BE2C (cell line): ENCODE measurements at regions not wholly inside any gene's neighbourhood (a gene's known extent, or its start where the extent isn't known, plus 50 kb on each side); places are given as distances from the start of the nearest gene placed in this dataset.

ENCODE experiments used
- DNase-seq: peaks from one replicate; pipeline ENCODE4 v3.0.0-alpha.2; 2020
- H3K27me3 ChIP-seq: fragments of 250-450 bp; sonication (Bioruptor Pico); 2 replicates; pipeline ENCODE4 v1.5.1; 2020; ENCODE audit warnings: mild to moderate bottlenecking
- H3K36me3 ChIP-seq: fragments of 250-450 bp; sonication (Bioruptor Pico); 2 replicates; pipeline ENCODE4 v1.5.1; 2020; ENCODE audit warnings: mild to moderate bottlenecking
- H3K4me1 ChIP-seq: fragments of 250-450 bp; sonication (Bioruptor Pico); 2 replicates; pipeline ENCODE4 v1.5.1; 2020
- H3K4me3 ChIP-seq: 2 replicates; pipeline ENCODE4 v1.5.1; 2011; ENCODE audit warnings: low read depth, low read length
- H3K9me3 ChIP-seq: fragments of 250-450 bp; sonication (Bioruptor Pico); 2 replicates; pipeline ENCODE4 v1.5.1; 2020
- TF ChIP-seq, protein P1 (sequence below): IDR thresholded peaks from 2 replicates; pipeline ENCODE4 v1.5.1; 2012; ENCODE audit warnings: mild to moderate bottlenecking, low read depth, low read length

DNA sequence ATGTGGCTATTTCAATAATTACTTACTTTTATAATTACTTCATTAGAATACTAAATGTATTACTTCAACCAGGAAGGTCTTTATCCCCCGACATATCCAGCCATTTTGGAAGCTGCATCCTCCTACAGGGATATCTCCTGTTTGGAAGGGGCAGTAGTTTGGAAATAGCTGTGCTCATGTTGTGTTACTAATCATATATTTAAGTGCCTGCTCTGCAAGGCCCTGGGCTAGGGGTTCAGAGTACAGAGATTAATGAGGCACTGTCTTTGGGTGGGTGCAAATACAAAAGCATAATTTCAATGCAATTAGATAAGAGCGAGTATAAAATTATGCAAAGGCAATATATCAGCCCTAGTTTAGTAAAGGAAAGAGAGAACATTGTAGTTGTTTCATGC is 146.3 kb upstream of the RARB start:
- no peak for DNase-seq

DNA sequence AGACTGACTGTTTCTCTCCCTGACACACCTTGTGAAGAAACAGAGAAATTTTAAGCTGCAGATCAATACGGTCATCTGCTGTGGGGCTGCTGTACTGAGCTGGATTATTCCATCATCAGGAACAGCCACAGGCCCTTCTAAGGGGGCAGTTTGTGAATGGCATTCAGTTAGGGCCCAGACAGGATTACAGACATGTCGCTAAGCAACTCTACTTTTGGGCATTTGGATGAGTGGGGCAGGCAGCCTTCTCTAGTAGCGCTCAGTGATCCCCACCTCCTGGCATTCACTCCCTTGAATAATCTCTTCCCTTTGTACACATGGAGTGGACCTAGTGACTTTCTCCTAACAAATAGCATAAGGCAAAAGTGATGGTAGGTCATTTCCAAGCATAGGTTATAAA is 144.4 kb upstream of the RARB start:
- no peaks in the 10 kb centered on the region for H3K9me3 ChIP-seq
- TF ChIP-seq, protein P1, sequence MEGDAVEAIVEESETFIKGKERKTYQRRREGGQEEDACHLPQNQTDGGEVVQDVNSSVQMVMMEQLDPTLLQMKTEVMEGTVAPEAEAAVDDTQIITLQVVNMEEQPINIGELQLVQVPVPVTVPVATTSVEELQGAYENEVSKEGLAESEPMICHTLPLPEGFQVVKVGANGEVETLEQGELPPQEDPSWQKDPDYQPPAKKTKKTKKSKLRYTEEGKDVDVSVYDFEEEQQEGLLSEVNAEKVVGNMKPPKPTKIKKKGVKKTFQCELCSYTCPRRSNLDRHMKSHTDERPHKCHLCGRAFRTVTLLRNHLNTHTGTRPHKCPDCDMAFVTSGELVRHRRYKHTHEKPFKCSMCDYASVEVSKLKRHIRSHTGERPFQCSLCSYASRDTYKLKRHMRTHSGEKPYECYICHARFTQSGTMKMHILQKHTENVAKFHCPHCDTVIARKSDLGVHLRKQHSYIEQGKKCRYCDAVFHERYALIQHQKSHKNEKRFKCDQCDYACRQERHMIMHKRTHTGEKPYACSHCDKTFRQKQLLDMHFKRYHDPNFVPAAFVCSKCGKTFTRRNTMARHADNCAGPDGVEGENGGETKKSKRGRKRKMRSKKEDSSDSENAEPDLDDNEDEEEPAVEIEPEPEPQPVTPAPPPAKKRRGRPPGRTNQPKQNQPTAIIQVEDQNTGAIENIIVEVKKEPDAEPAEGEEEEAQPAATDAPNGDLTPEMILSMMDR: no peak
- DNase-seq: no peak

More for the DNA sequence above, 146.3 kb upstream of the RARB start:
- no peaks in the 10 kb centered on the region for H3K4me1 ChIP-seq
- H3K27me3 ChIP-seq: no peaks in the 10 kb centered on the region
- H3K9me3 ChIP-seq: no peaks in the 10 kb centered on the region
- H3K36me3 ChIP-seq: no peaks in the 10 kb centered on the region
- H3K4me3 ChIP-seq: no peak overlapping the region
- TF ChIP-seq, protein P1: no peak

DNA sequence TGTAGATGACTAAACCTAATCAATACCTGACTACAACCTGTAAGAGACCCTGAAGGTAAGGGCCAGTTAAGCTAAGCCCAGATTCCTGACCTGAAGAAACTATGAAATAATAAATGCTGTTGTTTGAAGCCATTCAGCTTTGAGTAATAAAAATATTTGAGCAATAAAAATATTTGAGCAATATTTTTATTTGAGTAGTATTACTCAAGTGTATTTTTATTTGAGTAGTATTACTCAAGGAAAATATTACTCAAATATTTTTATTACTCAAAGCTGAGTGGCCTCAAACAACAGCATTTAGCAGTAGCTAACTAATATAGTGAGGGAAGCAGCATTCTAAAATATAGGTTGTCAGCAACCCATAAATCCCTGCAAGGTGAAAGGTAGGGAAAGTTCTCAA is 143.8 kb upstream of the RARB start:
- no peaks in the 10 kb centered on the region for H3K9me3 ChIP-seq
- no peaks in the 10 kb centered on the region for H3K4me1 ChIP-seq
- TF ChIP-seq, protein P1: no peak
- no peak for DNase-seq
- H3K4me3 ChIP-seq: no peak overlapping the region
- H3K36me3 ChIP-seq: no peaks in the 10 kb centered on the region
- no peaks in the 10 kb centered on the region for H3K27me3 ChIP-seq

More for the DNA sequence above, 144.4 kb upstream of the RARB start:
- Histone ChIP-seq H3K4me1 (no peaks in the 10 kb centered on the region), H3K4me3 (no peak overlapping the region), H3K36me3 (no peaks in the 10 kb centered on the region), H3K27me3 (no peaks in the 10 kb centered on the region)

DNA sequence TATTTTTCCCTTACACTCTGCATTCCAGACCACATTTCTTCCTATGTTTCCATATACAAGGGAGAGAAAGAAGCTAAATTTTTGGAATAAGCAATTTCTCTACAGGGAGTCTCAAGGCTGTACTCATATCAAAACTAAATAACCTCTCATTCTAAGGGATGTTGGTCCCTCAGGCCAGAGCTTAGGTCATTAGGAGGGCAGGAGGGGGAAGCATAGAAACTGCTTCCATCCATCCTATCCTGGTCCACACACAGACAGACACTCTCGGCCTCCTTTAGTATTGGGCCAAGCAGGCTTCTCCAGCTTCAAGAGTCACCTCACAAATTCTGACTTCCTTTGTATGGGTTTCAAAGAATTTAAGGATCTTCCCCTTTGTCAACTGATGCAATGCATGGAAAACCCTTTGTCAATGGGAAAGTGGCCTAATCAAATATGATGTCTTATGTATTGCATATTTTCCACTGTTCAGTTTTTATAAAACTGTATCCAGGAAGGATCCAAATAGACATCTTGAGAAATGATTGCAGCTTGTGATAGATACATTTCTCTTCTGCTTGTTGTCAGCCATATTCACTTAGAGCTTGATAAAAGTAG is 140.7 kb upstream of the RARB start:
- no peaks in the 10 kb centered on the region for H3K27me3 ChIP-seq
- DNase-seq: no peak
- H3K9me3 ChIP-seq: no peaks in the 10 kb centered on the region
- TF ChIP-seq, protein P1: no peak
- H3K4me3 ChIP-seq: no peak overlapping the region
- no peaks in the 10 kb centered on the region for H3K36me3 ChIP-seq
- no peaks in the 10 kb centered on the region for H3K4me1 ChIP-seq

DNA sequence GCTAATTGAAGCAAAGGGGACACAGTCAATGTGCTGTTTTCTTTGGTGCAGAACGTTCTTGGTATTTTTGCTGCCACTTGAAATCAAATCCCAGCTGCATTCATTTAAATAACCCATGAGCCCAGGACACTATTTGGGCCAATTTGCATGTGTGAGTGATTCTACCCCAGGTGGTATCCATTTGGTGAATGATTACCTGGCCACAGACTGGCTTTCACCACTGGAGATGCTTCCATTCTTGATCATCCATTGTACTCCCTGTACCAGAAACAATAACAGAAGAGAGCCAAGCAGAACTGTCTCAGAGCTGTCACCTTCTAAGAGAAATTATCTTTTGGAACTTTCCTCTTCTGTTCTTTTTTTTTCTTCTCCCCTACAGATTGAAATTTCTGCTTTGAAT is 139.7 kb upstream of the RARB start:
- no peaks in the 10 kb centered on the region for H3K4me1 ChIP-seq
- no peaks in the 10 kb centered on the region for H3K36me3 ChIP-seq
- no peak for DNase-seq
- H3K4me3 ChIP-seq: no peak overlapping the region
- no peaks in the 10 kb centered on the region for H3K27me3 ChIP-seq
- no peaks in the 10 kb centered on the region for H3K9me3 ChIP-seq
- TF ChIP-seq, protein P1: no peak

DNA sequence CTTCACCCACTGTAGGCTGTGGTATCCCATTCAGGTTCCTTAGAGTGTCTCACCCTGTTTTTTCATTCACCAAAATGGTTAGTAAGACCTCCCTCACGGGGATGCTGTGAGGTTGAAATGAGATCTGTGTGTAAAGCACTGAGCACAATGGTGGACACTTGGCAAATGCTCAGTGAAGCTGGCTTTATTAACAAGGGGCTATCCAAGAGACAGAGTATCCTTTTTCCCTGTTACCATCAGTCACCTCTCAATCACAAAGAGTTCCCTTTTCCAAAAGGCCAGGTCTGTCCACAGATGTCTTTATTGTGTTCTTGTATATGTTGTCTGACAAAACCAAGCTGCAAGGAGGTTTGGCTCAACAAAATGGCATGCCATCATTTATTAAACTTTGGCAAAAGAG is 138.9 kb upstream of the RARB start:
- Histone ChIP-seq H3K36me3 (no peaks in the 10 kb centered on the region), H3K4me3 (no peak overlapping the region), H3K27me3 (no peaks in the 10 kb centered on the region), H3K9me3 (no peaks in the 10 kb centered on the region), H3K4me1 (no peaks in the 10 kb centered on the region)
- DNase-seq: no peak
- TF ChIP-seq, protein P1: no peak
